Kidney epithelial cell (primary cell): ENCODE measurements at regions not wholly inside any gene's neighbourhood (a gene's known extent, or its start where the extent isn't known, plus 50 kb on each side); places are given as distances from the start of the nearest gene placed in this dataset.
A peak's percentile ranks its signal among the peaks of the same experiment; 100 is the strongest.

Experiments used
- DNase-seq: peaks from one replicate; pipeline ENCODE4 v3.0.0-alpha.2; 2010; ENCODE audit warnings: low read depth
- H3K27me3 ChIP-seq: 2 replicates; pipeline ENCODE4 v1.6.0; 2011; ENCODE audit warnings: low read length; ENCODE audit not compliant: control insufficient read depth, insufficient read depth
- H3K36me3 ChIP-seq: 2 replicates; pipeline ENCODE4 v1.5.1; 2011; ENCODE audit warnings: low read length; ENCODE audit not compliant: control insufficient read depth, insufficient read depth
- H3K4me3 ChIP-seq: 2 replicates; pipeline ENCODE4 v1.5.1; 2011; ENCODE audit warnings: low read depth, mild to moderate bottlenecking, control low read depth, low read length
- CTCF ChIP-seq: IDR thresholded peaks from 2 replicates; pipeline ENCODE4 v1.5.1; 2011; ENCODE audit warnings: mild to moderate bottlenecking, moderate library complexity, low read length, control low read depth, inconsistent platforms; ENCODE audit not compliant: insufficient read depth, poor library complexity, severe bottlenecking

- Histone ChIP-seq H3K4me3 (no peak overlapping the region), H3K27me3 (no peaks in the 10 kb centered on the region), H3K36me3 (no peaks in the 10 kb centered on the region)
- DNase-seq, result no peak
- TF ChIP-seq CTCF, result no peak
Observed at GRCh38 chr11:41665441-41666360, 206.2 kb upstream of the LRRC4C start.

GRCh38 chr11:41666951-41667653, 207.7 kb upstream of the LRRC4C start:
- no peak for TF ChIP-seq CTCF

GRCh38 chr11:41675205-41675604, 215.8 kb upstream of the LRRC4C start:
- no peaks in the 10 kb centered on the region for H3K36me3 ChIP-seq
- no peak for TF ChIP-seq CTCF
- no peaks in the 10 kb centered on the region for H3K27me3 ChIP-seq
- no peak overlapping the region for H3K4me3 ChIP-seq
- DNase-seq, result no peak

More at GRCh38 chr11:41666951-41667653, 207.7 kb upstream of the LRRC4C start:
- Histone ChIP-seq H3K36me3 (no peaks in the 10 kb centered on the region), H3K27me3 (no peaks in the 10 kb centered on the region), H3K4me3 (no peak overlapping the region)
- DNase-seq, result no peak

- no peak for DNase-seq
- H3K27me3 ChIP-seq, result no peaks in the 10 kb centered on the region
- TF ChIP-seq CTCF, result no peak
- no peaks in the 10 kb centered on the region for H3K36me3 ChIP-seq
- H3K4me3 ChIP-seq, result no peak overlapping the region
Observed at GRCh38 chr11:41713030-41713429, 253.6 kb upstream of the LRRC4C start.

- no peak for TF ChIP-seq CTCF
- Histone ChIP-seq H3K4me3 (no peak overlapping the region), H3K27me3 (no peaks in the 10 kb centered on the region), H3K36me3 (no peaks in the 10 kb centered on the region)
- DNase-seq, result peak; percentile 1
Observed at GRCh38 chr11:41714101-41714500, 254.6 kb upstream of the LRRC4C start.

GRCh38 chr11:41716862-41717261, 257.4 kb upstream of the LRRC4C start:
- no peak overlapping the region for H3K4me3 ChIP-seq
- no peaks in the 10 kb centered on the region for H3K27me3 ChIP-seq
- no peak for DNase-seq
- no peaks in the 10 kb centered on the region for H3K36me3 ChIP-seq
- TF ChIP-seq CTCF, result no peak
